Cardiac septum (tissue), 1 donor: ENCODE measurements at regions not wholly inside any gene's neighbourhood (a gene's known extent, or its start where the extent isn't known, plus 50 kb on each side); places are given as distances from the start of the nearest gene placed in this dataset.

ENCODE experiments used
- DNase-seq: peaks from one replicate; pipeline ENCODE4 v3.0.0-alpha.2; 2020; ENCODE audit warnings: low spot score
- intact Hi-C: fragments of 100-400 bp; cut with DNase I; formaldehyde crosslinking; loops from one replicate; pipeline ENCODE4 v1.14.0; 2022
- donor health status: DM: no; HTN: no; CAD: no.

GRCh38 chr2:103809415-103809814 is 1044.5 kb upstream of the POU3F3 start:
- DNase-seq, result no peak
- intact Hi-C loops, result no loop called here

DNA sequence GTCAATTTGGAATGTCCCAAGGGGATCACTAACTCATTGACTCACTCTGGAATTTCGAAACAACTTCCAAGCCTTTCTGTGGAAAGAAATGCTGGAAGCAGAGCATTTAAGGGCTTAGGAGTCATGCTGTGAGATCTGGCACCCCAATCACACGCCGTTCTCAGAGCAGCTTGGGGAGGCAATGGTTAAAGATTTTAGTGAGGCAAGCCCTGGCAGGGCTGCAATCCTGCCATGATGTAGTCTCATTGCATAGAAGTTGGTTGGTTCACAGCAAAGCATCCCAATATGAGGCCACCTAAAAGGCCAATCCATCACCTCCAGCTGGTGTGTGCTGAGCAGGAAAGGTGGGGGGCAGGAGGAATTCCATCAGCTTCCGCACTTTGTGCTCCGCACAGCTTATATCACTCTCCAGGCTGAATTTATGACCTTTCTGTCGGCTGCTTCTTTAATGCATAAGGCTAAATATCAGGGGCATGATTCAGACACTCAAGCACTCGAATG is 1043.9 kb upstream of the POU3F3 start:
- no peak for DNase-seq
- intact Hi-C loops, result no loop called here

- DNase-seq, result no peak
- intact Hi-C loops, result no loop called here
Observed at GRCh38 chr2:103810875-103811274, 1043.0 kb upstream of the POU3F3 start.

- DNase-seq, result no peak
- intact Hi-C loops, result no loop called here
Observed at GRCh38 chr2:103814016-103814415, 1039.9 kb upstream of the POU3F3 start.

DNA sequence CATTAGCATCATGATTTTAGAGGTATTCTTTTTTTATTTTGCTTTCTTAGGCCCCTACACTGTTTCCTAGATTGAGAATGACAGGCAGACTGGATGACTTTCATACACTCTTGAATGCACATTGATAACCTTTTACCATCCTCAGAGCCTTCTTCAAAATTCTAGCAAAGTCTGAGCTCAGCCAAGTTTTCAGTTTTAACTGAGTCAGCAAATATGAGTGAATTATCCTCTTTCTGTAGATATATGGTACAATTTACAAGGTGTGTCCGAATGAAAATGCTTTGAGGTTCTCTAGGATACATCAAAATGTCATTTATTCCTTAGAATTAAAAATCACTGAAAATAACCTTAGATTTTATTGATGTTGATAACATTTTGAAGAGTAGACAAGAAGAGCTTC is 1038.2 kb upstream of the POU3F3 start:
- no peak for DNase-seq
- intact Hi-C loops, result no loop called here

GRCh38 chr2:103817746-103818145 is 1036.2 kb upstream of the POU3F3 start:
- DNase-seq, result no peak
- intact Hi-C loops, result no loop called here

- intact Hi-C loops, result no loop called here
- no peak for DNase-seq
Observed at GRCh38 chr2:103818176-103818575, 1035.7 kb upstream of the POU3F3 start.

DNA sequence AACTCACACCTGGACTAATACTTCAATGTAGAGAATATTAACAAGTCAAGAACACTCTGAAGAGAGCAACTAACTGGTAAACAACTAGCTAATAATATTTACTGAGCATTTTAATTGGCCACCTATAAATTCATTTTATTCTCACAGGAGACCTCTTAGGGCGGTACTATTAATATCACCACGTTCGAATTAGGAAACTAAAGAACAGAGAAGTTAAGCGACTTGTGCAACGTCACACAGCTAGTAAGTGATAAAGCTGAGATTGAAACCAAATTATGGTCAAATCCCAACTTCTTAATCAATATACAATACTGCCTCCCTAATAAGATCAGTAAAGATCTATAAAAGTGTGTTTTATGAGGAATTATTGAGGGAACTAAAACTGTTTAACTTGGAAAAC is 1034.3 kb upstream of the POU3F3 start:
- intact Hi-C loops, result no loop called here
- DNase-seq, result no peak

DNA sequence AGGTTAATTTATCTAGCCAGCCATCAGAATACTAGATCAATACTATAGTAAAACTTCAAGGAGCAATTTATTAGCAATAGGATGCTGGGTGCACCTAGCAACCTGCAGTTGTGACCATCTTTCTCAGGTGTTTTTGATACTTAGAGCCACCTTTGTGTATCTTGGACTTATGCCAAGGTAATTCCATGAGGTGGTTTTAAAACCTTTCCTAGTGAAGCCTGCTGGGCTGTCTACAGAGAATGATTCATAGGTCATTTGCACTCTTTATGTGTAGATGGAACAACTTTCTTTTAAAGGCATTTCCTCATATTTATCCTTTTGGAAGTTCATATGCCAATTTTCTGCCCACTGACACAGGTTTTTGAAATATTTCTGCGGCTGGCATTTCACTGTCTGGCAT is 1030.1 kb upstream of the POU3F3 start:
- DNase-seq, result no peak
- intact Hi-C loops, result no loop called here

DNA sequence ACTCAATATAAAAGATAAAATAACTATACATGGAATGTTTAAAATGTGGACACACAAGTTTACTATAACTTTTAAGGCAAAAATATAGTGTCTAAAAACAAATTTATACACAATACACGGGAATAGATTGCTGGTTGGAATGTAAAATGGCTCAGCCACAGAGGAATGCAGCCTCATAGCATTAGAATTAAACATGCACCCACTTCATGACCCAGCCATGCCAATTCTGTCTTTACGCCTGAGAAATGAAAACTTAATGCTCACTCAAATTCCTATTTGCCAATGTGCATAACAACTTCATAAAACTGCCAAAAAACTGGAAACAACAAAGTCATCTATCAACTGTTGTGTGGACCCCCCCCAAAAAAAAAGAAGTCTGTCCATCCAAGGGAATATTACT is 1006.6 kb upstream of the POU3F3 start:
- no peak for DNase-seq
- intact Hi-C loops, result no loop called here

DNA sequence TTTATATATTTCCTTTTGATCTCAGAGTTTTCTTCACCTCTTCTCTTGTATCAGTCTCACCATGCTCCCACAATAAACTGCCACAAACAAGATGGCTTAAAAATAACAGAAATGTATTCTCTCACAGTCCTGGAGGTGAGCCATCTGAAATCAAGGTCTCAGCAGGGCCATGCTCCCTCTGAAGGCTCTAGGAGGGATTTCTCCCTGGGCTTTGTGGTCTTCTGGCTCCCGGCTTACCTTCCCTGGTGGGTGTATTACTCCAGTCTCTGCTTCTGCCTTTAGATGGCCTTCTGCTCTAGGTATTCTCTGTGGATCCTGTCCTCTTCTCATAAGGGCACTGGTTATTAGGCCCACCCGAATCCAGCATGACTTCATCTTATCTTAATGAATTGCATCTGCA is 994.7 kb upstream of the POU3F3 start:
- no peak for DNase-seq
- intact Hi-C loops, result no loop called here

GRCh38 chr2:103860016-103860415 is 993.9 kb upstream of the POU3F3 start:
- intact Hi-C loops, result no loop called here

DNA sequence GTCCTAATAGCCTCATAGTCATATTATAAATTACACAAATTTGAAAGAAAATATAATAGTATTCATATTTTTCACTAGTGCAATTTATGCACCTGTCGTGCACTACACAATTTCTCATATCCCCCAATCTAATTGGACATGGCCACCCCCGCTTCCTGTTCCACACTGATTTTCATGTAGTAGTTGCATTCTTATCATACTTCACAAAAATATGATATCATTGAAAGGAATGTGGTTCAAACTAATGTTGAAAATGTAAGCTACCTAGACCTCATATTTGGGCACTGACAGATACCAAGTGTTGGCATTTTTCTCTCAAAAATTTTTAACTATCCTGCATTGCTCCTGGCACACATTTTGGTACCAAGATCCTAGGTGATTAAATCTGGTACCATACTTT is 985.5 kb upstream of the POU3F3 start:
- intact Hi-C loops, result no loop called here
- no peak for DNase-seq

More at GRCh38 chr2:103860016-103860415, 993.9 kb upstream of the POU3F3 start:
- DNase-seq, result no peak

- DNase-seq, result no peak
- intact Hi-C loops, result no loop called here
Observed at GRCh38 chr2:103873716-103874351, 980.1 kb upstream of the POU3F3 start.

DNA sequence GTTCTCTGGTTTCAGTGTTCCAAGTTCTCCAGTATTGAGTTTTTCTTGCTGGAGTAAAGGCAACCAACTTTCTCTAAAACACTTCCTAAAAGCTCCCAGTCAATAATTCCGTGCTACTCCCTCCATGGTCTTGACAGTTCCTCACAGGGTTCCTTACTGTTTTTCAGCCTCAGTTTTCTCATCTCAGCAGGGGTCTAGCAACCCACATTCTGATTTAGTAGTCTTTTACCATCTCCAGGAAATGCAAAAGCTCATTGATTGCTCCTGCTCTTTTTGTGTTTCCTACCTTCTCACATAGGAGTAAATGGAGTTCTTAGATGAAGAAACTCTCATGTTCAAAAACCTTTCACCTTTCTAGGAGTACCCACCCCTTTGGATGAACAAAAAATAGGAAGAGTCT is 978.8 kb upstream of the POU3F3 start:
- intact Hi-C loops, result no loop called here
- no peak for DNase-seq

- intact Hi-C loops, result no loop called here
- DNase-seq, result no peak
Observed at GRCh38 chr2:103875531-103875930, 978.4 kb upstream of the POU3F3 start.

DNA sequence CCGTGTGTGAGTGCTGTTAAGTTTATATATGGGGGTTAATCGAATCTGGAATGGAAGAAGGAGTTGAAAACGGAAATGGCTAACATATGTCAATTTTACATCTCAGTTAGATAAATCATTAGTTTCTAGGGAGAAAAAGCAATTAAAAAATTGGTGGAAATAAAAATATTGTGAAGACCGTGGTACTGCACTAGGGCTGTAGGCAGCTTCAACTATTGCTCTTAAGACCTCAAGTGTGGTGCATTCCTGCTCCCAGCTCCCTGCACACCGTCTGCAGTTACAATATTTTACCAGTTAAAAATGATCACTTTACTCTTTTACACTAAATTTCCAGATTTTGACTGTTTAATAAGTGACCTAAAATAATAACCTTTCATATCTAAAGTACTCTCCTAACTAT is 977.3 kb upstream of the POU3F3 start:
- DNase-seq, result no peak
- intact Hi-C loops, result no loop called here

DNA sequence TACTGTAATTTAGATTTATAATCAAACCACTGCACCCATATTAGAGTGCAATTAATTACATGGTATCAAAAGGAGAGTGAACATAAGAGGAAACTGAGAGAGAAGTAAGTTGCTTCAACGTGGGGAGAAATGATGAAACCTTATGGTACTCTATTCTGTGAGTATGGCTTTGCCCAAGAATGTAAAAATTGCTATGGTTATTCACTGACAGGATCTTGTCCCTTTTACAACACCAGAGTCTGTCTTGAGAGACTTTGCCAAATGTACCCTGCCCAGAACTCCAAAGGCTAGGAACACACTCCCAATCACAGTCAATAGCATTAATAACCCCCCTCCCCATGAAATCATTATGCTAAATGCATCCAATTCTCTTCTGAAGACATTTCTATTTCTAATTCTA is 974.8 kb upstream of the POU3F3 start:
- intact Hi-C loops, result no loop called here
- DNase-seq, result no peak

DNA sequence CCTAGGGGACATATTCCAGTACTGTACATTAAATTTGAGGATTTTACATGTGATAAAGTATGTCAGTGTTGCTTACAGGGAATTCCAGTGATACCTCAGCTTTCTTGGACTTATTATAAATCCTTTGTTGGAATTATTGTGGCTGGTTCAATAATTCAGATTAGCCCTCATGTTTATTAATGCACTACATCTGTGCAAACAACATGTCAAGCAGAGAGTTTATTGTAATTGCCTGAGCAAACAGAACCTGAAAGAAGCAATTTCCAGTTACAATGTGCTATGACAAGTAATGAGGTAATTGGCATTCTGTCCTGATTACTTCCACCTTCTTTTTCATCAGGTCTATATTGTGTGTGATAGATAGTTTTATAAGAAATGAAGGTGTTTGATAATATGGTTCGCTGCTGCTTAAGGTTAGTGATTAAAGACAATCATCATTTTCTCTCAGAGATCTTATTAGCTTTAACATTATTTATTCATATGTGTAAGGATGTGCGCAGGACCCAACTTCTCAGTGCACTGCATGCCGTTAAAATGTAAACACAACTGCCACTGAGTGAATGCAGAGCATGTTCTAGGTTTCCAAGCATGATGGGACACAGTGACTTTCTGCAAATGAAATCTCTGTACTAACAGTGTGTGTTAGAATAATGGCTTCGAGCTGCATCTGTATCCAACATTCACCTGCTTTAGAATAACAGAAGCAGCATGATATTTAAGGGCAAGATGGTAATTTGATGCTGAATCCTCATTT is 973.7 kb upstream of the POU3F3 start:
- no peak for DNase-seq
- intact Hi-C loops, result no loop called here

- intact Hi-C loops, result no loop called here
- DNase-seq, result no peak
Observed at GRCh38 chr2:103887625-103888024, 966.3 kb upstream of the POU3F3 start.

- intact Hi-C loops, result no loop called here
- no peak for DNase-seq
Observed at GRCh38 chr2:103896182-103896581, 957.7 kb upstream of the POU3F3 start.
